ENCODE measurements at regions not wholly inside any gene's neighbourhood (a gene's known extent, or its start where the extent isn't known, plus 50 kb on each side); places are given as distances from the start of the nearest gene placed in this dataset.

GRCh38 chr6:14281811-14282660 is 164.5 kb downstream of the CD83 start:
- no peak for ATAC-seq
- H3K4me1 ChIP-seq (ENCODE audit: control insufficient read depth, insufficient read depth, low read length), result peaks cover 6% of the 10 kb centered on the region
- ChIA-PET RAD21 (ENCODE audit: unreplicated experiment) (interaction anchor here (1.0 kb wide), 1 partner anchor 71 kb away, joined by 4 read pairs; no protein-coding TSS in a partner anchor), SMC1A (ENCODE audit: uncharacterized antibody, unreplicated experiment) (interaction anchor here (0.5 kb wide), 1 partner anchor 24 kb away, joined by 4 read pairs; no protein-coding TSS in a partner anchor), CTCF (interaction anchor here (0.7 kb wide), 1 partner anchor 8 kb away, joined by 4 read pairs; no protein-coding TSS in a partner anchor), POLR2A (no interaction called here)
- H3K9ac ChIP-seq (ENCODE audit: control insufficient read depth, insufficient read depth, low read length), result no peak overlapping the region
- no peaks in the 10 kb centered on the region for H3K36me3 ChIP-seq (ENCODE audit: control insufficient read depth in 2 of 2, insufficient read depth in 2 of 2, low read length in 1 of 2)
- intact Hi-C loops (cut with micrococcal nuclease; ENCODE audit: unreplicated experiment) (no loop called here), in situ Hi-C loops (cut with MboI) (no loop called here)
- no peaks in the 10 kb centered on the region for H3K79me2 ChIP-seq (ENCODE audit: control insufficient read depth, insufficient read depth, low read length)
- no peak overlapping the region for H3K4me2 ChIP-seq (ENCODE audit: control insufficient read depth, insufficient read depth)
- no TSS peak for BruUV-seq (replicated peaks)
- WGBS (ENCODE audit: insufficient coverage, insufficient replicate concordance, low lambda C conversion rate, missing lambda C conversion rate), result 75% methylated on average over 25 of the region's 25 CpGs
- no peak overlapping the region for H2AFZ ChIP-seq (ENCODE audit: control insufficient read depth, low read depth, low read length)
- DNase-seq (ENCODE audit: low read depth, low spot score), result no peak
- TF ChIP-seq, protein P1, sequence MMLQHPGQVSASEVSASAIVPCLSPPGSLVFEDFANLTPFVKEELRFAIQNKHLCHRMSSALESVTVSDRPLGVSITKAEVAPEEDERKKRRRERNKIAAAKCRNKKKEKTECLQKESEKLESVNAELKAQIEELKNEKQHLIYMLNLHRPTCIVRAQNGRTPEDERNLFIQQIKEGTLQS (IDR thresholded peaks at IDR 0.05; ENCODE audit: borderline replicate concordance, extremely low read depth, low read depth, low read length), result no peak
- no peak for TF ChIP-seq CHD1 (IDR thresholded peaks at IDR 0.05; ENCODE audit: low read depth, low read length)
- no peaks in the 10 kb centered on the region; the same call in 2 of the 3 replicates for H3K9me3 ChIP-seq (replicated peaks; ENCODE audit: control insufficient read depth, insufficient read depth, low read length)
- no peaks in the 10 kb centered on the region for H3K27me3 ChIP-seq (replicated peaks in 1 of 2; ENCODE audit: control insufficient read depth in 2 of 2, insufficient read depth in 2 of 2, low read length in 1 of 2)
- no peak overlapping the region for H3K4me3 ChIP-seq
- no peaks in the 10 kb centered on the region for H4K20me1 ChIP-seq (ENCODE audit: control insufficient read depth, insufficient read depth)
- no peak overlapping the region for H3K27ac ChIP-seq (ENCODE audit: control insufficient read depth, insufficient read depth)
- FAIRE-seq, result no peak

DNA sequence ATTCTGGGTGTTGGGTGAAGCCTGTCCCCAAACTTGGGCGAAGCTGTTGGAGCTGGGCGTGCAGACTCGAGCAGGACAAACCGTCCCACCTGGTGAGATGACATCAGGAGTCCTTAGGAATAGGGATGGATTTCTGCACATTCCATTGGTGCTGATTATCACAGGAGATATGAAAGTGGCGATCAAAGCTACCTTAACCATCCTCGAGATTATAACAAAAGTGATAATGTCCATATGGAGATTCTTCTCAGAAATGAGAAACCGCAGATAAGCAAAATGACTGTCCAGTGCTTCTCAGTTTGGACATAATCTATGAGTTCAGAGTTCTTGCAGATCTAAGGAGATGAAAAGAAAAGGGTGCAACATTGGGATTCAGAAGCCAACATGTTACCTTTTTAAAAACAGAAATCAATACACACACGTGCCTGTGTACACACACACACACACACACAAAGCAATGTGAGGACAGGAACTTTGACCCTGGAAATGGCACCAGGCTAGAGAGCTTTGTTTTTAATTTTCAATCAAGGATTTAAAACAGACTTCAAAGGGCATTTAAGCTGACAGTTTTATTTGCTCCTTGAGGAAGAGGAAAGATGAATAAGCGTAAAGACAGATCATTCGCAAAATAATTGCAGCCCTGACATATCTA is 165.4 kb downstream of the CD83 start:
- intact Hi-C loops (cut with micrococcal nuclease; ENCODE audit: unreplicated experiment), result no loop called here
- no peak for DNase-seq (ENCODE audit: low read depth, low spot score)
- Histone ChIP-seq H4K20me1 (ENCODE audit: control insufficient read depth, insufficient read depth) (no peaks in the 10 kb centered on the region), H3K27ac (ENCODE audit: control insufficient read depth, insufficient read depth) (no peak overlapping the region), H2AFZ (ENCODE audit: control insufficient read depth, low read depth, low read length) (no peak overlapping the region), H3K27me3 (replicated peaks in 1 of 2; ENCODE audit: control insufficient read depth in 2 of 2, insufficient read depth in 2 of 2, low read length in 1 of 2) (no peaks in the 10 kb centered on the region), H3K36me3 (ENCODE audit: control insufficient read depth in 2 of 2, insufficient read depth in 2 of 2, low read length in 1 of 2) (no peaks in the 10 kb centered on the region), H3K4me3 (no peak overlapping the region), H3K4me1 (ENCODE audit: control insufficient read depth, insufficient read depth, low read length) (no peaks in the 10 kb centered on the region), H3K79me2 (ENCODE audit: control insufficient read depth, insufficient read depth, low read length) (no peaks in the 10 kb centered on the region), H3K4me2 (ENCODE audit: control insufficient read depth, insufficient read depth) (no peak overlapping the region), H3K9me3 (replicated peaks; ENCODE audit: control insufficient read depth, insufficient read depth, low read length) (no peaks in the 10 kb centered on the region; the same call in 2 of the 3 replicates), H3K9ac (ENCODE audit: control insufficient read depth, insufficient read depth, low read length) (no peak overlapping the region)
- BruUV-seq (replicated peaks), result no TSS peak
- ChIA-PET SMC1A (ENCODE audit: uncharacterized antibody, unreplicated experiment) (interaction anchor here (0.5 kb wide), 1 partner anchor 23 kb away, joined by 4 read pairs; no protein-coding TSS in a partner anchor), RAD21 (ENCODE audit: unreplicated experiment) (interaction anchor here (1.0 kb wide), 1 partner anchor 28 kb away, joined by 3 read pairs; no protein-coding TSS in a partner anchor), POLR2A (interaction anchor here (0.5 kb wide), 1 partner anchor 786 kb away, joined by 5 read pairs; no protein-coding TSS in a partner anchor), CTCF (no interaction called here)
- WGBS (ENCODE audit: insufficient coverage, insufficient replicate concordance, low lambda C conversion rate, missing lambda C conversion rate), result 53% methylated on average over 10 of the region's 10 CpGs
- no peak for ATAC-seq
- FAIRE-seq, result no peak
- in situ Hi-C loops (cut with MboI), result no loop called here
- TF ChIP-seq IRF5 (IDR thresholded peaks at IDR 0.05; ENCODE audit: borderline replicate concordance), result no peak
- TF ChIP-seq POLR2A (IDR thresholded peaks at IDR 0.05; ENCODE audit: low read depth, low read length), result no peak
- TF ChIP-seq STAT3 (IDR thresholded peaks at IDR 0.05; ENCODE audit: low read depth, low read length), result no peak
- no peak for TF ChIP-seq ZNF687 (IDR thresholded peaks at IDR 0.05)
- no peak for TF ChIP-seq SREBF2 (IDR thresholded peaks at IDR 0.05; ENCODE audit: low read length)
- TF ChIP-seq BCL11A (IDR thresholded peaks at IDR 0.05; ENCODE audit: low read depth, low read length), result no peak
- TF ChIP-seq STAT1 (conservative IDR thresholded peaks at IDR 0.05), result no peak
- no peak for TF ChIP-seq TCF3 (IDR thresholded peaks at IDR 0.05; ENCODE audit: borderline replicate concordance, insufficient read depth, low read depth, low read length)

Measured in GM12878 (cell line).